Choroid plexus epithelial cell (primary cell): ENCODE measurements at regions not wholly inside any gene's neighbourhood (a gene's known extent, or its start where the extent isn't known, plus 50 kb on each side); places are given as distances from the start of the nearest gene placed in this dataset.

ENCODE experiments used
- DNase-seq: peaks from one replicate; pipeline ENCODE4 v3.0.0-alpha.2; 2010; ENCODE audit warnings: low read depth
- H3K4me3 ChIP-seq: 2 replicates; pipeline ENCODE4 v1.5.1; 2011; ENCODE audit warnings: low read depth, mild to moderate bottlenecking, control low read depth, low read length, moderate library complexity
- CTCF ChIP-seq: conservative IDR thresholded peaks from 2 replicates; pipeline ENCODE4 v1.5.1; 2011; ENCODE audit warnings: low read depth, mild to moderate bottlenecking, control low read depth, inconsistent platforms, low read length, moderate library complexity

GRCh38 chr18:51430538-51430937, 233.1 kb upstream of the MEX3C start:
- TF ChIP-seq CTCF: no peak
- no peak overlapping the region for H3K4me3 ChIP-seq
- DNase-seq: no peak

DNA sequence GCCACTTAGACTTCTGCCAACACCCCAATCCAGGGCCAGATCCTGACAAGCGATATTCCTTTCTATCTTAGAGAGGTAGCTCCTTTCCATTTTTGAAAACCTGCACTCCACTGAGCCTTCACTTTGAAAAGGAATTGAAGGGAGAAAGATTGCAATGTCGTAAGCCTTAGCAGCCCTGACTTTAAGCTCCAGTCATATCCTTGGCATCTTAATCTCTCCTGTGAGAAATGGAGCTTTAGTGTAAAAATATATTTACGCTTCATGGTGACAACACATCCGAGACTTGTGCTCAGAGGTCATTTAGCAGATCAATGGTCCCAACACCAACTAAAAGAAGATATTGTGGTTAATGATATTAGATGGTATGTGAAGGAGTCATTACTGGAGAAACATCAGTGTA, 235.8 kb upstream of the MEX3C start:
- no peak for DNase-seq
- TF ChIP-seq CTCF: no peak
- H3K4me3 ChIP-seq: no peak overlapping the region

- TF ChIP-seq CTCF: no peak
Observed at GRCh38 chr18:51433881-51434280, 236.4 kb upstream of the MEX3C start.

DNA sequence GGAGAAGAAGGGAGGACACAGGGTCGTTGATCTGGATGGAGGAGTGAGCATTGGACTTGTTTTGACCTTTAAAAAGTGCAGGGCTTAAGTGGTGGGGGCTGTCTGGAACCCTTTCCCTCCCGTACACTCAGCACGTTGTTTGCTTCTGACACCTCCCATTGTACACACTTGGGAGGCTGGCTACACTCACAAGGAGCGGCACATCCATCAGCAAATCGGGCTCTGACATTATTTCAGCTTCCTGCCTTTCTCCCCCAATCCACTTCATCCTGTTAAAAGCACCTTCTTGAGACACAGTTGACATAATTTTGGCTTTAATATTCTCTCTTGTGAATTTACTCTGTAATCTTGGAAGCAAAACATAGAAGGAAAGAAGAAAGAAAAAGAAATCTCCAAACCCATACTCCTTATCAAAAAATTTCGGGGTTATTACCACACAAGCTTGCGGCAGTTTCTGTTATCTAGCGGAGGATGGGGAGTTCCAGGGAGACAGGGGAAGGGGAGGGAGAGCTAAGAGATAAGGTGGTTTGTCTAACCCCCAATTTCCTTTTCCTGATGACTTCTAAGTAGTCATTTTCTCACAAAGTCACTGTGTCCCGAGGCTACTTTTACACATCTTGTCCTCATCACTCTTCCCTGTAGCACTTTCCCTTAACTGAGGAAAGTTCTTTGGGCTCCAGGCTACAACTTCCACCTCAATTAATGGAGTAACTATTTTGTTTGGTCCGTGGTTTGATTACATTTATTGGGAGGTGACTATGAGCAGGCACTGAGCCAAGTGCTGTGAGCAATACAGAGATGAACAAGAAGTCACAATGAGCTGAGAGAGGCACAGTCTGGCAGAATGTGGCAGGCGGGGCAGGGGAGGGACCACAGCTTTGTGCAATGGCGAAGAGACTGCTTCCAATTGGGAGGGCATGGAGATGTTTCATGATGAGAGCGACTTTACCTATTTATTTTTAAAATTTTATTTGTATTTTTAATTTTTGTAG, 240.1 kb upstream of the MEX3C start:
- H3K4me3 ChIP-seq: no peak overlapping the region
- TF ChIP-seq CTCF: no peak

More at GRCh38 chr18:51433881-51434280, 236.4 kb upstream of the MEX3C start:
- no peak for DNase-seq
- H3K4me3 ChIP-seq: no peak overlapping the region

GRCh38 chr18:51438797-51439350, 241.4 kb upstream of the MEX3C start:
- no peak for TF ChIP-seq CTCF
- no peak for DNase-seq
- no peak overlapping the region for H3K4me3 ChIP-seq

More for the DNA sequence above, 240.1 kb upstream of the MEX3C start:
- DNase-seq: no peak

DNA sequence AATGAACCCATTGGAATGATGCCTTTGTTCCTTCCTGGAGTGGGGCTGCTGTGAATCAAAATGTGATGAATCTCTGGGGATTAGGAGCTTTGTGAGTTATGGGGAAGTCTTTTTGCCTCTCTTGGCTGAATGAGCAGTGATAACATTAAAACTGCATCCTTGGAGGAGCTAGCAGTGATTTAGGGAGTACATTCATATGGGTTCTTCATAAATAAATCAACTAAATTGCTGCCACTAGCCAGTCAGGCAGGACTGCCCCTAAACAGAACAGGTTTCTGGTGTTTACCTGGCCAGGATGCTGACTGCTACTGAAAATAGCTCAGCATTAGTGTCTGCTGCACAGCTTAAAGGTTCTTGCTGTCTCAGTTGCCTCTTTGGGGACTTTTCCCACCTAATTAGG, 244.5 kb upstream of the MEX3C start:
- no peak for TF ChIP-seq CTCF
- H3K4me3 ChIP-seq: no peak overlapping the region
- DNase-seq: no peak
